Neuron (in vitro differentiated cells): ENCODE measurements at regions not wholly inside any gene's neighbourhood (a gene's known extent, or its start where the extent isn't known, plus 50 kb on each side); places are given as distances from the start of the nearest gene placed in this dataset.

Source experiments
- H2AFZ ChIP-seq: one replicate; pipeline ENCODE4 v1.6.1; 2013; ENCODE audit warnings: low read depth, mild to moderate bottlenecking, inconsistent platforms, low read length, moderate library complexity
- H3K27me3 ChIP-seq: one replicate; pipeline ENCODE4 v1.6.1; 2013; ENCODE audit warnings: low read length; ENCODE audit not compliant: insufficient read depth
- H3K36me3 ChIP-seq: one replicate; pipeline ENCODE4 v1.6.1; 2013; ENCODE audit warnings: low read length; ENCODE audit not compliant: insufficient read depth
- H3K4me1 ChIP-seq: one replicate; pipeline ENCODE4 v1.6.1; 2013; ENCODE audit warnings: low read length; ENCODE audit not compliant: insufficient read depth
- H3K4me3 ChIP-seq: 2 replicates; pipeline ENCODE4 v1.5.1; 2013; ENCODE audit warnings: mild to moderate bottlenecking, low read length, moderate library complexity
- H3K9me3 ChIP-seq: one replicate; pipeline ENCODE4 v1.6.1; 2013; ENCODE audit warnings: low read length

DNA sequence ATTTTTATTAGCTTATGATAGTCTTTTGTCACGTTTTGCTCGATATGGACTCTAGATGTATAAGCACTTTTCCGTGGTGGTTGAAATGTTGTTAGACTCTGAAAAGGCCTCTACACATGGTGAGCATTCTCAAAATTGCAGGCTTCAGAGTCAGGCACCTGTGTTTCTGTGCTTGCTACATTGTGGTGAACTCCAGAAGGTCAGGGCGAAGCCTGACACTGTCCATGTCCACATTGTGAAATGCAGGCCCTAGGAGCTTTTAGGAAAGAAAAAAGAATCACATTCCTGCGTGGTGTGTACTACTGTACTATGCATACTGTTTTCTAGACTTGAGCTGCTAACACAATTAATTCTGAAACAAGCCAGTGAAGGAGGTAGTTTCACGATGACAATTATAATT lies 86.3 kb downstream of the HS3ST1 start:
- H3K9me3 ChIP-seq: no peaks in the 10 kb centered on the region
- H3K27me3 ChIP-seq: no peaks in the 10 kb centered on the region
- no peak overlapping the region for H2AFZ ChIP-seq
- H3K36me3 ChIP-seq: no peaks in the 10 kb centered on the region
- H3K4me3 ChIP-seq: no peak overlapping the region
- H3K4me1 ChIP-seq: peaks cover 35% of the 10 kb centered on the region

DNA sequence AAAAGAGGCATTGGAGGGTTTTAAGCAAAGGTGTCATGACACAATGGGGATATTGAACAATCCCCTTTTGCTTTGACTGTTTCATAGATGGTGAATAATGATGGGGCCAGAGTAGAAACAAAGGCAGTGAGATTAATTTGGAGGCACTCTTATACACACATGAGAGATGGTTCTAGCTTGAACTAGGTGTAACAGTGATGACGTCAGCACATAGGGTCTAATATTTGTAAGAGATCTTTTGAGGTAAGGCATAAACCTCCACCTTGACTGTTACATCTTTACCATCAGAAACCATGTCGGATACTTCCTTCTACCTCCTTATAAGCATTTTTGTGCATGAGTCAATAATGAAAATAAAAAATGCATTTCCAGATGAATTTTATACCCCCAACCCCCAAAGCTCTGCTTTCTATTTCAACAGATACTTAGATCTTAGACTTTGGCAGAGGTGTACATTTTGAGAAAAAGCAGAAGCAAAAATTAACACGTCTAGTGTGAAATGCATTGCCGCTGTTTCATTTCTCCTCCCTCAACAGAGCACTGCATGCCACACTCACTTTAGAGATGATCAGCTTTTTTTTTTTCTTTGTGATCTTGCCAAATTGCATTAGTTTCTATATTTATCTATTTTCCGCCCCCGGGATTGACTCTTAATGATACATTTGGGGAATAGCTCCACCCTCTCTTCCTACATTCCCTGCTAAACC lies 87.2 kb downstream of the HS3ST1 start:
- H3K4me3 ChIP-seq: no peak overlapping the region
- H3K27me3 ChIP-seq: no peaks in the 10 kb centered on the region
- H2AFZ ChIP-seq: no peak overlapping the region
- H3K36me3 ChIP-seq: no peaks in the 10 kb centered on the region
- no peaks in the 10 kb centered on the region for H3K9me3 ChIP-seq
- H3K4me1 ChIP-seq: peaks cover 35% of the 10 kb centered on the region

GRCh38 chr4:11338956-11339782 lies 89.5 kb downstream of the HS3ST1 start:
- Histone ChIP-seq H3K4me1 (peaks cover 35% of the 10 kb centered on the region), H2AFZ (no peak overlapping the region), H3K36me3 (no peaks in the 10 kb centered on the region), H3K4me3 (no peak overlapping the region), H3K9me3 (no peaks in the 10 kb centered on the region), H3K27me3 (no peaks in the 10 kb centered on the region)

DNA sequence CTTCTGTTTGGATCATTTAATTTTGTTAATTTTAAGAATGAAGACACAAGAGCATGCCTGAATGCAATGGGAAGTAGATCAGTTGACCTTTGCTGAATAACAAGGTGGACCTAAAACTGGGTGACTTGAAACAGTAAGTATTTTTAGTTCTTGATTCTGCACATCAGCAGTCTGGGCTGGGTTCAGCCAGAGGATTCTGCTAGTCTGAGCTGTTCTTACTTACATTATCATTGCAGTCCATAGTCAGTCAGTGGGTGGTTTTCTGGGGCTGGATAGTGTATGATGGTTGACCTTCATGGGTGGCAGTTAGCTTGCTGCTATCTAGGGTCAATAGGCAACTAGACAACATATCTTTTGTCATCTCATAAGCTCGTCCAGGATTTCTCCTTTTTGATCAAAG lies 91.4 kb downstream of the HS3ST1 start:
- Histone ChIP-seq H3K9me3 (no peaks in the 10 kb centered on the region), H3K4me3 (no peak overlapping the region), H2AFZ (no peak overlapping the region), H3K36me3 (no peaks in the 10 kb centered on the region), H3K4me1 (peaks cover 19% of the 10 kb centered on the region), H3K27me3 (no peaks in the 10 kb centered on the region)

- no peak overlapping the region for H2AFZ ChIP-seq
- no peaks in the 10 kb centered on the region for H3K27me3 ChIP-seq
- no peaks in the 10 kb centered on the region for H3K9me3 ChIP-seq
- H3K4me3 ChIP-seq: no peak overlapping the region
- H3K4me1 ChIP-seq: peaks cover 16% of the 10 kb centered on the region
- no peaks in the 10 kb centered on the region for H3K36me3 ChIP-seq
Measured at GRCh38 chr4:11336435-11336834, 92.3 kb downstream of the HS3ST1 start.

- Histone ChIP-seq H2AFZ (no peak overlapping the region), H3K9me3 (no peaks in the 10 kb centered on the region), H3K4me1 (peaks cover 4% of the 10 kb centered on the region), H3K36me3 (no peaks in the 10 kb centered on the region), H3K4me3 (no peak overlapping the region), H3K27me3 (no peaks in the 10 kb centered on the region)
Measured at GRCh38 chr4:11334887-11335286, 93.8 kb downstream of the HS3ST1 start.

DNA sequence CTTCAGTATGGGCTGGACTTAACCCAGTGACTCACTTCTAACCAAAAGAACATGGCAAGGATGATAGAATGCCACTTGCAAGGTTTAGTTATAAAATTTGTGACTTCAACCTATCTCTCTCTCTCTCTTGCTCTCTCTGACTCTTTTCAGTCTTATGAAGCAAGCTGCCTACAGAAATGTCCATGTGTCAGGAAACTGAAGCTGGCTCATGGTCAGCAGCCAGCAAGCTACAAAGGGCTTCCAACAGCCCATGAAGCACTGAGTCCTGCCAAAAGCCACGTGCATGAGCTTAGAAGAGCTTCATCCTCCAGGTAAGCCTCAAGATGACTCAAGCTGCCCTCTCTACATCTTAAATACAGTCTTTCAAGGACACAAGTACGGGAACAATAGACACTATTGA lies 100.3 kb downstream of the HS3ST1 start:
- H3K36me3 ChIP-seq: no peaks in the 10 kb centered on the region
- H2AFZ ChIP-seq: no peak overlapping the region
- H3K27me3 ChIP-seq: no peaks in the 10 kb centered on the region
- no peak overlapping the region for H3K4me3 ChIP-seq
- H3K9me3 ChIP-seq: no peaks in the 10 kb centered on the region
- H3K4me1 ChIP-seq: no peaks in the 10 kb centered on the region

DNA sequence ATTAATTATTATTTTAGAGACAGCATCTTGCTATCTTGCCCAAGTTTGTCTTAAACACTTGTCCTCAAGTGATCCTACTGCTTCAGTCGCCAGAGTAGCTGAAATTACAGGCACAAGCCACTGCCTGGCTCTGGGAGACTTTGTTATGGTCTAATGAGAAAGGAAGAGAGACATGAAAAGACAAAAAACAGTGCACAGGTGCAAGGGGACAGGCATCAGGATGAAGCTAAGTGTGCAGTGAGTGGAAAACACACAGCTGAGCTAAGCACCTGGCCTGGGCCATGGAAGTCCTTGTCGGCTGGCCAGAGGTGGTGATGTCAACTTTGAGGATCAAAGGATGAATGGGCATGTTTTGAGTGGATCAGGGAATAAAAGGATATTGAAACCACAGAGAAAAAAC lies 102.7 kb downstream of the HS3ST1 start:
- Histone ChIP-seq H3K4me3 (no peak overlapping the region), H3K4me1 (no peaks in the 10 kb centered on the region), H2AFZ (no peak overlapping the region), H3K27me3 (no peaks in the 10 kb centered on the region), H3K9me3 (peaks cover 2% of the 10 kb centered on the region), H3K36me3 (no peaks in the 10 kb centered on the region)

DNA sequence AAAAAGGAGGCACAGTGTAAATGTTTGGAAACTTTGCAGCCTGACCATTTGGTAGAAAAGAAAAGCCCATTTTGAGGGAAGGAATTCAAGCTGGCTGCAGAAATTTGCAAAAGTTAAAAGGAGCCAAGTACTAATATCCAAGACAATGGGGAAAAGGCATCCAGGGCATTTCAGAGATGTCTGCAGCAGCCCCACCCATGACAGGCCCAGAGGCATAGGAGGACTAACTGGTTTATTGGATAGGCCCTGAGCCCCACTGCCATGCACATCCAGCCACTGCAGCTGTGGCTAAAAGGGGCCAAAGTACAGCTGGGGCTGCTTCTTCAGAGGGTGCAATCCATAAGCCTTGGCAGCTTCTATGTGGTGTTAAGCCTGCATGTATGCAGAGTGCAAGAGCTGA lies 104.9 kb downstream of the HS3ST1 start:
- Histone ChIP-seq H3K4me1 (no peaks in the 10 kb centered on the region), H2AFZ (no peak overlapping the region), H3K27me3 (no peaks in the 10 kb centered on the region), H3K36me3 (no peaks in the 10 kb centered on the region), H3K9me3 (peaks cover 2% of the 10 kb centered on the region), H3K4me3 (no peak overlapping the region)

- no peaks in the 10 kb centered on the region for H3K36me3 ChIP-seq
- no peak overlapping the region for H2AFZ ChIP-seq
- H3K9me3 ChIP-seq: no peaks in the 10 kb centered on the region
- H3K4me3 ChIP-seq: no peak overlapping the region
- H3K27me3 ChIP-seq: no peaks in the 10 kb centered on the region
- H3K4me1 ChIP-seq: no peaks in the 10 kb centered on the region
Measured at GRCh38 chr4:11313157-11313943, 115.3 kb downstream of the HS3ST1 start.

DNA sequence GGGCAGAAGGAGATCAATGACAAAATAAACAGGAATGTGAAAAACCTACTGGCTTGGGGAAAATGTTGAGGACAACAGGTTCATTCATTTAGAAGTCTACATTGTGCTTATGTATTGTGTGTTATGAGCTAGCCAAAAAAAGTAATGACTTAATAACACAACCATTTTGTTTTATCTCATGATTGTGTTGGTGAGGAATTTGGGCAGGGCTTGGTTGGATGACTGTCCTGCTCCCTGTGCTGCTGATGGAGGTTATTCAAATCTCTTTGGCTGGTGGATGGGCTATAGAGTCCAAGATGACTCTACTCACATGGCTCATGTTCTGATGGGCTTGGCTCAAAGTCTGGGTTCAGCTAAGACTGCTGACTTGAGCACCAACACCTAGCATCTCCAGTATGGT lies 116.3 kb downstream of the HS3ST1 start:
- H3K27me3 ChIP-seq: no peaks in the 10 kb centered on the region
- no peaks in the 10 kb centered on the region for H3K9me3 ChIP-seq
- H2AFZ ChIP-seq: no peak overlapping the region
- H3K4me1 ChIP-seq: no peaks in the 10 kb centered on the region
- no peak overlapping the region for H3K4me3 ChIP-seq
- no peaks in the 10 kb centered on the region for H3K36me3 ChIP-seq

DNA sequence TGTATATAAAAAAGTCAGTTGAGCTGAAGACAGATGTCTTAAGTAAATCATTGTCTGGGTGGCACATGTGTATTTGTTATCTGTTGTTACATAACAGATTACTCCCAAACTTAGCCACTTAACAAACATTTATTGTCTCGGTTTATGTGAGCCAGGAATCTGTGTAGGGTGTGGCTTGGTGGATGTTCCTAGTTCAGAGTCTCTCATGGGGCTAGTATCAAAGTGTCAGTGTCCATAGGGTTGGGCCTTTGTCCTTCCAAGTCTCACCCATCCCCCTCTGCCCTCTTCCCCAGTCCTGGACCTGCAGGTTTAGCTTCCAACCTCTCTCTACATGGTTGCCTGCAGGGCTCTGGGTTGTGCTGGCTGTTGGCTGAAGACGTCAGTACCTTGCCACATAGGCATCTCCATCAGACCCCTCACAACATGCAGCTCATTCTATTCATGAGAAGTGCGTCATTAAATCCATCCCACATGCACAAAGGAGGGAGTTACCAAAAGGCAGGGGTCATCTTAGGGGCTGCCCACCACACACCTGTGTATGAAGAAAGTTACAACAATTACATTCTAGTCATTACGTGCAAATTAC lies 127.5 kb downstream of the HS3ST1 start:
- Histone ChIP-seq H3K9me3 (no peaks in the 10 kb centered on the region), H2AFZ (no peak overlapping the region), H3K4me3 (no peak overlapping the region), H3K27me3 (no peaks in the 10 kb centered on the region), H3K36me3 (no peaks in the 10 kb centered on the region), H3K4me1 (peaks cover 5% of the 10 kb centered on the region)

DNA sequence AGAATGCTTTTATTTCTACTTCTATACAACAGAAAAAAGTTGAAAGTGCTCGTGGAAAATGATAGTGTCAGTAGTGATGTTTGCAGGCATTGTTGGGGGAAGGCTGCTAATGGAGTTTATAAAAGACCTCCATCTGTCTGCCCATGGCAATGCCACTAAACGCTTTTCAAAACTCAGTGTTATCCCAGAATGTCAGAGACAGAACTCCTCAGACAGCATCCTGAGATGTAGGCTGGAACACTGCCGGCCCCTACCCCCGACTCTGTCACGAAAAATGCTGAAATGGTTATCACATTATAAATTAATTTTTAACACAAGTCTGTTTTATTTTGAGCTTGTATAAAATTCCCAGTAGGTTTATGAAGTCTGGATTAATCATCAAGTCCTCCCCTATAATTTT lies 128.9 kb downstream of the HS3ST1 start:
- Histone ChIP-seq H3K27me3 (no peaks in the 10 kb centered on the region), H2AFZ (no peak overlapping the region), H3K4me1 (peaks cover 5% of the 10 kb centered on the region), H3K36me3 (no peaks in the 10 kb centered on the region), H3K4me3 (no peak overlapping the region), H3K9me3 (no peaks in the 10 kb centered on the region)
